DOHH2 (cell line): ENCODE measurements at regions not wholly inside any gene's neighbourhood (a gene's known extent, or its start where the extent isn't known, plus 50 kb on each side); places are given as distances from the start of the nearest gene placed in this dataset.

ENCODE experiments used
- H3F3A ChIP-seq: fragments of 200-600 bp; sonication (generic), shearing (Covaris generic); 2 replicates; pipeline ENCODE4 v1.6.0; 2016; ENCODE audit warnings: antibody characterized with exemption, mild to moderate bottlenecking; ENCODE audit not compliant: control insufficient read depth, insufficient read depth
- H3K27ac ChIP-seq: fragments of 200-600 bp; sonication (generic); 2 replicates; pipeline ENCODE4 v1.5.1; 2014; ENCODE audit warnings: low read depth, mild to moderate bottlenecking, low read length, moderate library complexity
- H3K27me3 ChIP-seq: fragments of 200-600 bp; sonication (generic); 2 replicates; pipeline ENCODE4 v1.6.1; 2014; ENCODE audit warnings: mild to moderate bottlenecking, low read length, mixed read lengths; ENCODE audit not compliant: control insufficient read depth
- H3K36me3 ChIP-seq: fragments of 200-600 bp; sonication (generic); 2 replicates; pipeline ENCODE4 v1.6.1; 2014; ENCODE audit warnings: mild to moderate bottlenecking, low read length, moderate library complexity, mixed read lengths; ENCODE audit not compliant: control insufficient read depth
- H3K4me1 ChIP-seq: fragments of 200-600 bp; sonication (generic); 2 replicates; pipeline ENCODE4 v1.6.1; 2014; ENCODE audit warnings: mild to moderate bottlenecking, low read length, mixed read lengths; ENCODE audit not compliant: control insufficient read depth
- H3K4me2 ChIP-seq: fragments of 200-600 bp; sonication (generic); 2 replicates; pipeline ENCODE4 v1.6.0; 2014; ENCODE audit warnings: mild to moderate bottlenecking, low read length, moderate library complexity
- H3K4me3 ChIP-seq: fragments of 200-600 bp; sonication (generic); 2 replicates; pipeline ENCODE4 v1.5.1; 2014; ENCODE audit warnings: mild to moderate bottlenecking, low read length, mixed read lengths
- H3K79me2 ChIP-seq: fragments of 200-600 bp; sonication (generic); 2 replicates; pipeline ENCODE4 v1.6.1; 2014; ENCODE audit warnings: mild to moderate bottlenecking, low read length, mixed read lengths; ENCODE audit not compliant: control insufficient read depth
- H3K9me2 ChIP-seq: fragments of 200-600 bp; sonication (generic); replicated peaks from 2 replicates; pipeline ENCODE4 v1.6.1; 2014; ENCODE audit warnings: mild to moderate bottlenecking, low read length, mixed read lengths; ENCODE audit not compliant: control insufficient read depth
- H3K9me3 ChIP-seq: fragments of 200-600 bp; sonication (generic); 2 replicates; pipeline ENCODE4 v1.6.1; 2014; ENCODE audit warnings: antibody characterized with exemption, low read length, mixed read lengths; ENCODE audit not compliant: control insufficient read depth, insufficient read depth
- H4K20me1 ChIP-seq: fragments of 200-600 bp; sonication (generic); 2 replicates; pipeline ENCODE4 v1.6.0; 2014; ENCODE audit warnings: low read depth, mild to moderate bottlenecking, antibody characterized with exemption, low read length, moderate library complexity; ENCODE audit not compliant: control insufficient read depth, insufficient read depth
- CTCF ChIP-seq: fragments of 200-600 bp; sonication (generic); IDR thresholded peaks from one replicate; pipeline ENCODE4 v1.5.1; 2014; ENCODE audit warnings: antibody characterized with exemption, mild to moderate bottlenecking, low read depth, low read length; ENCODE audit not compliant: poor library complexity, severe bottlenecking
- EZH2phosphoT487 ChIP-seq: fragments of 200-600 bp; sonication (generic); IDR thresholded peaks from 2 replicates; pipeline ENCODE4 v1.6.1; 2017; ENCODE audit warnings: borderline replicate concordance, mild to moderate bottlenecking, antibody characterized with exemption, low read length, moderate library complexity, mixed read lengths

GRCh38 chr17:15096511-15096910 is 168.6 kb downstream of the PMP22 start:
- H3K9me2 ChIP-seq = no peaks in the 10 kb centered on the region
- H3K36me3 ChIP-seq = no peaks in the 10 kb centered on the region
- no peak for TF ChIP-seq CTCF
- no peak for TF ChIP-seq EZH2phosphoT487
- H3K27me3 ChIP-seq = no peaks in the 10 kb centered on the region
- no peaks in the 10 kb centered on the region for H3K79me2 ChIP-seq
- no peaks in the 10 kb centered on the region for H4K20me1 ChIP-seq
- no peaks in the 10 kb centered on the region for H3K4me1 ChIP-seq
- no peak overlapping the region for H3K4me2 ChIP-seq
- no peaks in the 10 kb centered on the region for H3F3A ChIP-seq
- H3K4me3 ChIP-seq = no peak overlapping the region
- no peak overlapping the region for H3K27ac ChIP-seq
- no peaks in the 10 kb centered on the region for H3K9me3 ChIP-seq

- Histone ChIP-seq H3K27ac (no peak overlapping the region), H3K4me2 (no peak overlapping the region), H3K4me1 (no peaks in the 10 kb centered on the region), H3K36me3 (no peaks in the 10 kb centered on the region), H4K20me1 (no peaks in the 10 kb centered on the region), H3K9me2 (no peaks in the 10 kb centered on the region), H3F3A (no peaks in the 10 kb centered on the region), H3K79me2 (no peaks in the 10 kb centered on the region), H3K4me3 (no peak overlapping the region), H3K27me3 (no peaks in the 10 kb centered on the region), H3K9me3 (no peaks in the 10 kb centered on the region)
- TF ChIP-seq EZH2phosphoT487 (no peak), CTCF (no peak)
Observed at GRCh38 chr17:15095935-15096334, 169.2 kb downstream of the PMP22 start.

- H3K4me3 ChIP-seq = no peak overlapping the region
- no peaks in the 10 kb centered on the region for H3F3A ChIP-seq
- H3K79me2 ChIP-seq = no peaks in the 10 kb centered on the region
- no peaks in the 10 kb centered on the region for H4K20me1 ChIP-seq
- H3K9me2 ChIP-seq = no peaks in the 10 kb centered on the region
- no peak overlapping the region for H3K27ac ChIP-seq
- no peaks in the 10 kb centered on the region for H3K4me1 ChIP-seq
- H3K4me2 ChIP-seq = no peak overlapping the region
- no peak for TF ChIP-seq CTCF
- TF ChIP-seq EZH2phosphoT487 = no peak
- no peaks in the 10 kb centered on the region for H3K9me3 ChIP-seq
- H3K36me3 ChIP-seq = no peaks in the 10 kb centered on the region
- H3K27me3 ChIP-seq = no peaks in the 10 kb centered on the region
Observed at GRCh38 chr17:15092762-15093161, 172.4 kb downstream of the PMP22 start.

- H3K36me3 ChIP-seq = no peaks in the 10 kb centered on the region
Observed at GRCh38 chr17:15092261-15092660, 172.9 kb downstream of the PMP22 start.

More at GRCh38 chr17:15092261-15092660, 172.9 kb downstream of the PMP22 start:
- H3K9me2 ChIP-seq = no peaks in the 10 kb centered on the region
- no peak overlapping the region for H3K4me2 ChIP-seq
- H3K9me3 ChIP-seq = no peaks in the 10 kb centered on the region
- H3F3A ChIP-seq = no peaks in the 10 kb centered on the region
- TF ChIP-seq CTCF (no peak), EZH2phosphoT487 (no peak)
- H3K27ac ChIP-seq = no peak overlapping the region
- H3K79me2 ChIP-seq = no peaks in the 10 kb centered on the region
- H4K20me1 ChIP-seq = no peaks in the 10 kb centered on the region
- H3K4me1 ChIP-seq = no peaks in the 10 kb centered on the region
- no peaks in the 10 kb centered on the region for H3K27me3 ChIP-seq
- no peak overlapping the region for H3K4me3 ChIP-seq
